Osteocyte (in vitro differentiated cells): ENCODE measurements at regions not wholly inside any gene's neighbourhood (a gene's known extent, or its start where the extent isn't known, plus 50 kb on each side); places are given as distances from the start of the nearest gene placed in this dataset.
"Not testable (repeated sequence)": the region's sequence is repeated elsewhere in the genome, so short reads cannot be mapped to it uniquely, and the experiment has no call there.

Experiments used
- DNase-seq: peaks from one replicate; pipeline ENCODE4 v3.0.0; 2021; ENCODE audit warnings: mixed read lengths; ENCODE audit not compliant: unreplicated experiment; ENCODE audit errors: extremely low spot score
- H3K27ac Mint-ChIP-seq: one replicate; pipeline ENCODE4 v1.8.0; 2021; ENCODE audit warnings: mild to moderate bottlenecking, mixed read lengths; ENCODE audit not compliant: unreplicated experiment
- H3K27me3 Mint-ChIP-seq: one replicate; pipeline ENCODE4 v1.8.0; 2021; ENCODE audit warnings: mixed read lengths; ENCODE audit not compliant: unreplicated experiment
- H3K36me3 Mint-ChIP-seq: one replicate; pipeline ENCODE4 v1.8.0; 2021; ENCODE audit warnings: mixed read lengths; ENCODE audit not compliant: unreplicated experiment
- H3K4me1 Mint-ChIP-seq: one replicate; pipeline ENCODE4 v1.8.0; 2021; ENCODE audit warnings: mixed read lengths; ENCODE audit not compliant: unreplicated experiment
- H3K4me3 Mint-ChIP-seq: one replicate; pipeline ENCODE4 v1.8.0; 2021; ENCODE audit warnings: mild to moderate bottlenecking, moderate library complexity, mixed read lengths; ENCODE audit not compliant: unreplicated experiment
- H3K9me3 Mint-ChIP-seq: one replicate; pipeline ENCODE4 v1.8.0; 2021; ENCODE audit warnings: mixed read lengths; ENCODE audit not compliant: unreplicated experiment
- TF ChIP-seq, protein P1 (sequence below): fragments of 200-600 bp; sonication (generic); IDR thresholded peaks from 2 replicates; pipeline ENCODE4 v1.5.0; 2021; ENCODE audit warnings: antibody characterized with exemption, mild to moderate bottlenecking, moderate library complexity

GRCh38 chr12:114030451-114030850 is 64.3 kb upstream of the RBM19 start:
- no peak overlapping the region for H3K4me3 Mint-ChIP-seq
- no peak overlapping the region for H3K27ac Mint-ChIP-seq
- TF ChIP-seq, protein P1, sequence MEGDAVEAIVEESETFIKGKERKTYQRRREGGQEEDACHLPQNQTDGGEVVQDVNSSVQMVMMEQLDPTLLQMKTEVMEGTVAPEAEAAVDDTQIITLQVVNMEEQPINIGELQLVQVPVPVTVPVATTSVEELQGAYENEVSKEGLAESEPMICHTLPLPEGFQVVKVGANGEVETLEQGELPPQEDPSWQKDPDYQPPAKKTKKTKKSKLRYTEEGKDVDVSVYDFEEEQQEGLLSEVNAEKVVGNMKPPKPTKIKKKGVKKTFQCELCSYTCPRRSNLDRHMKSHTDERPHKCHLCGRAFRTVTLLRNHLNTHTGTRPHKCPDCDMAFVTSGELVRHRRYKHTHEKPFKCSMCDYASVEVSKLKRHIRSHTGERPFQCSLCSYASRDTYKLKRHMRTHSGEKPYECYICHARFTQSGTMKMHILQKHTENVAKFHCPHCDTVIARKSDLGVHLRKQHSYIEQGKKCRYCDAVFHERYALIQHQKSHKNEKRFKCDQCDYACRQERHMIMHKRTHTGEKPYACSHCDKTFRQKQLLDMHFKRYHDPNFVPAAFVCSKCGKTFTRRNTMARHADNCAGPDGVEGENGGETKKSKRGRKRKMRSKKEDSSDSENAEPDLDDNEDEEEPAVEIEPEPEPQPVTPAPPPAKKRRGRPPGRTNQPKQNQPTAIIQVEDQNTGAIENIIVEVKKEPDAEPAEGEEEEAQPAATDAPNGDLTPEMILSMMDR, result no peak
- H3K9me3 Mint-ChIP-seq, result no peaks in the 10 kb centered on the region
- no peaks in the 10 kb centered on the region for H3K36me3 Mint-ChIP-seq
- H3K4me1 Mint-ChIP-seq, result no peaks in the 10 kb centered on the region
- no peaks in the 10 kb centered on the region for H3K27me3 Mint-ChIP-seq
- no peak for DNase-seq

DNA sequence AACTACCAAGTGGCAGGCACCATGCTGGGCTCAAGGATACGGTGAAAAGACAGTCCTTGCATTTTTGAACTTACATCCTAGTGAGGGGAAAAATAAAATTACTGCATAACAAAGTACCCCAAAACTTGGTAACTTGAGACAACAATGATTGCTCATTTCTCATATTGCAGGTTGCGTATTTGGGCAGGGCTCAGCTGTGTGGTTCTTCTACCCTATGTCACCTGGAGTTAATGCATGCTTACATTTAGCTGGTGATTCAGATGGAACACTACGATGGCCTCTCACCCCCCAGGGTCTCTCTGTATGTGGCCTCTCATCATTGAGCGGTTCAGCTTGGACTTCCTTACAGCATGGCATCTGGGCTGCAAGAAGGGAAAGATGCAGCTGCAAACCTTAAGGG is 60.7 kb upstream of the RBM19 start:
- Mint-ChIP-seq H3K36me3 (no peaks in the 10 kb centered on the region), H3K4me1 (no peaks in the 10 kb centered on the region), H3K27ac (no peak overlapping the region), H3K4me3 (no peak overlapping the region), H3K27me3 (no peaks in the 10 kb centered on the region), H3K9me3 (no peaks in the 10 kb centered on the region)
- DNase-seq, result no peak
- TF ChIP-seq, protein P1, result no peak

GRCh38 chr12:114025935-114026334 is 59.8 kb upstream of the RBM19 start:
- TF ChIP-seq, protein P1, result no peak
- H3K36me3 Mint-ChIP-seq, result no peaks in the 10 kb centered on the region
- no peak for DNase-seq
- no peak overlapping the region for H3K4me3 Mint-ChIP-seq
- no peaks in the 10 kb centered on the region for H3K27me3 Mint-ChIP-seq
- no peaks in the 10 kb centered on the region for H3K9me3 Mint-ChIP-seq
- H3K27ac Mint-ChIP-seq, result no peak overlapping the region
- no peaks in the 10 kb centered on the region for H3K4me1 Mint-ChIP-seq

DNA sequence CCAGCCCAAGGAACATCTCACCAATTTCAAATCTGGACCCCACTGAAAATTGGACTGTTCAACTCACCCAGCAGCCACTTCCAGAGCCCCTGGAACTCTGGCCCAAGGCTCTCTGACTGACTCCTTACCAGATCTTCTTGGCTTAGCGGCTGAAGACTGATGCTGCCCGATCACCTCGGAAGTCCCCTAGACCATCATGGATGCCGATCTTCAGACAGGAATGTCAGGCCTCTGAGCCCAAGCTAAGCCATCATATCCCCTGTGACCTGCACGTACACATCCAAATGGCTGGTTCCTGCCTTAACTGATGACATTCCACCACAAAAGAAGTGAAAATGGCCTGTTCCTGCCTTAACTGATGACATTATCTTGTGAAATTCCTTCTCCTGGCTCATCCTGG is 56.0 kb upstream of the RBM19 start:
- not testable (repeated sequence) for H3K36me3 Mint-ChIP-seq, H3K4me1 Mint-ChIP-seq, DNase-seq, H3K9me3 Mint-ChIP-seq, H3K27ac Mint-ChIP-seq, H3K4me3 Mint-ChIP-seq, H3K27me3 Mint-ChIP-seq

DNA sequence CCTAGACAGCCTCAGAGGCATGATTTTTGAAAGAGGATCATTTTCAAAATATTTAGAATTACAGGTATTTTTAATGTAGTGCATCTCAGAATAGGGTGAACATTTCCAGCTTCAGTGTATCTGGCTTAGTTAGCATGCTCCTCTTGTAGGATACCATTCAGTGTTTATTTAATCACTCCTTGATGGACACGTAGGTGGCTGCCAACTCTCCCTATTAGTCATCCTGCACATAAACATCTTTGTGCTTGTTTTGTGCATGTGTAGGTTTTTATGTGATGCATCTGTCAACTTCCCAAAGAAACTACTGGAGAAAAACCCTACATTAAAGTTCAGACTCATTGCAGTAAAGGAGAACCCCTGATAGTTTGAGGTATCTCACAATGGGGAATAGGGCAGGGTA is 52.5 kb upstream of the RBM19 start:
- Mint-ChIP-seq H3K4me1 (no peaks in the 10 kb centered on the region), H3K27me3 (no peaks in the 10 kb centered on the region)
- DNase-seq, result no peak

More for the DNA sequence above, 52.5 kb upstream of the RBM19 start:
- no peaks in the 10 kb centered on the region for H3K9me3 Mint-ChIP-seq
- no peak overlapping the region for H3K27ac Mint-ChIP-seq
- no peak overlapping the region for H3K4me3 Mint-ChIP-seq
- TF ChIP-seq, protein P1, result no peak
- no peaks in the 10 kb centered on the region for H3K36me3 Mint-ChIP-seq
